ENCODE measurements at regions not wholly inside any gene's neighbourhood (a gene's known extent, or its start where the extent isn't known, plus 50 kb on each side); places are given as distances from the start of the nearest gene placed in this dataset.

DNA sequence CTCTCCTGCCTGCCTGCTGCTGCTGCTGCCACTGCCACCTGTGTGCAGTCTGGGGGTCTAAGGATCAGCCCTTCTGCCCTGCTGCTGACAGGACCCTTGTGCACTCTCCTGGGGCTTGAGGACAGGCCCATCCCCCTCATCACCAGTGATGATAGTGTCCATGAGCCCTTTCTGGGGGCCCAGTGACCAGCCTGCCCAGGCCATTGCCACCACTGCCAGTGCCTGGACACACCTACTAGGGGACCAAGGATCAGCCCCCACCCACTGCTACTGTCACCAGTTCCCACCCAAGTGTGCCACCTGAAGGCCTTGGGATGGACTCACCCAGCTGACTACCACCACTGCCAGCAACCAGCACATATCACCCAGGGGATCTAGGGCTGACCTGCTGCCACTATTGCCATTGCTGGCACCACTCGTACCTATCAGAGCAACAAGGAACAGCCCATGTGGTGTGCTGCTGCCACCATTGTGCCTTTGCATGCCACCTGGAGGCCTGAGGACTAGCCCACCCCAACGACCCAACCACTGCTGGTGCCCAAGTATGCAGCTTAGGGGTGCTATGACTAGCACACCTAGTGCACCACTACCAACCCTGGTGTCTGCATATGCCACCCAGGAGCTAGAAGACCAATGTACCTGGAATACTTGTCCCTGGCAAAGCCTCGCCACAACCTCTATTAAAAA is 994.3 kb downstream of the PCDH17 start:
- peaks cover under 1% of the 10 kb centered on the region; the same call in 1 of the 2 replicates for H3K4me1 Mint-ChIP-seq
- TF ChIP-seq PRDM15 (CRISPR knock-in tag; IDR thresholded peaks at IDR 0.05) (no peak), NFYB (CRISPR knock-in tag; conservative IDR thresholded peaks at IDR 0.05; ENCODE audit: low read depth) (no peak), ELF4 (CRISPR knock-in tag; IDR thresholded peaks at IDR 0.05; ENCODE audit: low read depth) (no peak), JUN (CRISPR knock-in tag; IDR thresholded peaks at IDR 0.05) (no peak), NR2C2 (CRISPR knock-in tag; IDR thresholded peaks at IDR 0.05) (no peak), ZNF512 (CRISPR knock-in tag; IDR thresholded peaks at IDR 0.05; ENCODE audit: borderline replicate concordance) (no peak), EMX1 (CRISPR knock-in tag; IDR thresholded peaks at IDR 0.05) (no peak), ZNF671 (CRISPR knock-in tag; IDR thresholded peaks at IDR 0.05) (no peak), ZNF263 (CRISPR knock-in tag; IDR thresholded peaks at IDR 0.05; ENCODE audit: low read depth) (no peak)
- TF ChIP-seq, protein P1, sequence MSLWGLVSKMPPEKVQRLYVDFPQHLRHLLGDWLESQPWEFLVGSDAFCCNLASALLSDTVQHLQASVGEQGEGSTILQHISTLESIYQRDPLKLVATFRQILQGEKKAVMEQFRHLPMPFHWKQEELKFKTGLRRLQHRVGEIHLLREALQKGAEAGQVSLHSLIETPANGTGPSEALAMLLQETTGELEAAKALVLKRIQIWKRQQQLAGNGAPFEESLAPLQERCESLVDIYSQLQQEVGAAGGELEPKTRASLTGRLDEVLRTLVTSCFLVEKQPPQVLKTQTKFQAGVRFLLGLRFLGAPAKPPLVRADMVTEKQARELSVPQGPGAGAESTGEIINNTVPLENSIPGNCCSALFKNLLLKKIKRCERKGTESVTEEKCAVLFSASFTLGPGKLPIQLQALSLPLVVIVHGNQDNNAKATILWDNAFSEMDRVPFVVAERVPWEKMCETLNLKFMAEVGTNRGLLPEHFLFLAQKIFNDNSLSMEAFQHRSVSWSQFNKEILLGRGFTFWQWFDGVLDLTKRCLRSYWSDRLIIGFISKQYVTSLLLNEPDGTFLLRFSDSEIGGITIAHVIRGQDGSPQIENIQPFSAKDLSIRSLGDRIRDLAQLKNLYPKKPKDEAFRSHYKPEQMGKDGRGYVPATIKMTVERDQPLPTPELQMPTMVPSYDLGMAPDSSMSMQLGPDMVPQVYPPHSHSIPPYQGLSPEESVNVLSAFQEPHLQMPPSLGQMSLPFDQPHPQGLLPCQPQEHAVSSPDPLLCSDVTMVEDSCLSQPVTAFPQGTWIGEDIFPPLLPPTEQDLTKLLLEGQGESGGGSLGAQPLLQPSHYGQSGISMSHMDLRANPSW (CRISPR knock-in tag; conservative IDR thresholded peaks at IDR 0.05; ENCODE audit: low read depth): no peak
- DNase-seq (ENCODE audit: low spot score) (no peak), ATAC-seq (no peak)
- no peaks in the 10 kb centered on the region for H3K36me3 Mint-ChIP-seq
- POLR2A ChIA-PET: no interaction called here
- CTCF ChIA-PET: no interaction called here
- no peak overlapping the region for H3K4me3 Mint-ChIP-seq
- H3K9me3 Mint-ChIP-seq: peaks cover 12% of the 10 kb centered on the region
- no peak overlapping the region for H3K27ac Mint-ChIP-seq
- H3K27me3 Mint-ChIP-seq (ENCODE audit: low read depth): no peaks in the 10 kb centered on the region

- H3K4me3 Mint-ChIP-seq: no peak overlapping the region
- ChIA-PET CTCF (no interaction called here), POLR2A (no interaction called here)
- H3K9me3 Mint-ChIP-seq: peaks cover 12% of the 10 kb centered on the region
- ATAC-seq (no peak), DNase-seq (ENCODE audit: low spot score) (no peak)
- H3K4me1 Mint-ChIP-seq: peaks cover 5% of the 10 kb centered on the region
- no peaks in the 10 kb centered on the region for H3K27me3 Mint-ChIP-seq (ENCODE audit: low read depth)
- H3K27ac Mint-ChIP-seq: no peak overlapping the region
- no peaks in the 10 kb centered on the region for H3K36me3 Mint-ChIP-seq
- TF ChIP-seq NR1H2 (CRISPR knock-in tag; IDR thresholded peaks at IDR 0.05) (no peak), NFE2L1 (CRISPR knock-in tag; IDR thresholded peaks at IDR 0.05) (no peak), IRF2 (CRISPR knock-in tag; IDR thresholded peaks at IDR 0.05; ENCODE audit: borderline replicate concordance, low read depth) (no peak), HMGA2 (CRISPR knock-in tag; IDR thresholded peaks at IDR 0.05) (no peak), NFATC4 (CRISPR knock-in tag; IDR thresholded peaks at IDR 0.05) (no peak), ZSCAN18 (CRISPR knock-in tag; IDR thresholded peaks at IDR 0.05) (no peak)
- TF ChIP-seq, protein P2, sequence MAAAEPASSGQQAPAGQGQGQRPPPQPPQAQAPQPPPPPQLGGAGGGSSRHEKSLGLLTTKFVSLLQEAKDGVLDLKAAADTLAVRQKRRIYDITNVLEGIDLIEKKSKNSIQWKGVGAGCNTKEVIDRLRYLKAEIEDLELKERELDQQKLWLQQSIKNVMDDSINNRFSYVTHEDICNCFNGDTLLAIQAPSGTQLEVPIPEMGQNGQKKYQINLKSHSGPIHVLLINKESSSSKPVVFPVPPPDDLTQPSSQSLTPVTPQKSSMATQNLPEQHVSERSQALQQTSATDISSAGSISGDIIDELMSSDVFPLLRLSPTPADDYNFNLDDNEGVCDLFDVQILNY (CRISPR knock-in tag; IDR thresholded peaks at IDR 0.05): no peak
- TF ChIP-seq, protein P1 (CRISPR knock-in tag; conservative IDR thresholded peaks at IDR 0.05; ENCODE audit: low read depth): no peak
- TF ChIP-seq, protein P3, sequence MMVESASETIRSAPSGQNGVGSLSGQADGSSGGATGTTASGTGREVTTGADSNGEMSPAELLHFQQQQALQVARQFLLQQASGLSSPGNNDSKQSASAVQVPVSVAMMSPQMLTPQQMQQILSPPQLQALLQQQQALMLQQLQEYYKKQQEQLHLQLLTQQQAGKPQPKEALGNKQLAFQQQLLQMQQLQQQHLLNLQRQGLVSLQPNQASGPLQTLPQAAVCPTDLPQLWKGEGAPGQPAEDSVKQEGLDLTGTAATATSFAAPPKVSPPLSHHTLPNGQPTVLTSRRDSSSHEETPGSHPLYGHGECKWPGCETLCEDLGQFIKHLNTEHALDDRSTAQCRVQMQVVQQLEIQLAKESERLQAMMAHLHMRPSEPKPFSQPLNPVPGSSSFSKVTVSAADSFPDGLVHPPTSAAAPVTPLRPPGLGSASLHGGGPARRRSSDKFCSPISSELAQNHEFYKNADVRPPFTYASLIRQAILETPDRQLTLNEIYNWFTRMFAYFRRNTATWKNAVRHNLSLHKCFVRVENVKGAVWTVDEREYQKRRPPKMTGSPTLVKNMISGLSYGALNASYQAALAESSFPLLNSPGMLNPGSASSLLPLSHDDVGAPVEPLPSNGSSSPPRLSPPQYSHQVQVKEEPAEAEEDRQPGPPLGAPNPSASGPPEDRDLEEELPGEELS (CRISPR knock-in tag; IDR thresholded peaks at IDR 0.05): no peak
Measured at GRCh38 chr13:58630794-58631193, 999.2 kb downstream of the PCDH17 start.

All from WTC11 (cell line).